ENCODE measurements at regions not wholly inside any gene's neighbourhood (a gene's known extent, or its start where the extent isn't known, plus 50 kb on each side); places are given as distances from the start of the nearest gene placed in this dataset.

DNA sequence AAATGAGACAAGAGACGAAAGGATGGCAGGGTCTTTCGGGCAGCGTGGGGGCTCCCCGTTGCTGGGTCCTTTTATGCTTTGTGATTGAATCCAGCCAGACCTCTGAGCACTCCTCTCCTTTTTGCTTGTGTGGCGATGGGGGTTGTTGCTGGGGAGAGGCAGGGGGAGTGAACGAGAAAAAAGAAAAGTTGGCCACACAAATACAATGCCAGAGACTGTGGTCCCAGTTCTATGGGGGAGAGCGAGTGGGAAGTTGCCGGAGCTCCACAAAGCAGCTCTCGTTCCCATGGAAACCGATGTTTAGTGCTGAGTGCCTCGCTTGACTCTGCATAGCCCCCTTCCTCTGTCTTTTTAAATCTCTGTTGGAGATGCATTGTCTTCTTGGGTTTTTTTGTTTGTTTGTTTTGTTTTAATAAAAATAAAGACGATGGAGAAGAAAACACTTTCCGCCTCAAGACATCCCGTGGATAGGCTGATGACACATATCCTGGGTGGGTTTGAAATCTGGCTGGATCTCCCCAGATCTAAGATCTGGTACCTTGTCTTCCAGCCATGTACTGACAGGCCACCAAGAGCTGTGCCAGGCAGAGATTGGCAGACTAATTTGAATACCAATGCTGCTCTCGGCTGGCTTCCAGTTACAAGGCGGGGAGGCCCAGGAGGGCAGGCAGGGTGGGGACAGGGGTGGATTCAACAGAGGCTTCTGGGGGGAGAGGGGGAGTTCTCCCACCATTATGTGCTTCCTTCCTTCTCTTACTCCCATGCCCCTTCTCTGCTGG lies 529.3 kb downstream of the QKI start:
- TF ChIP-seq, protein P1, sequence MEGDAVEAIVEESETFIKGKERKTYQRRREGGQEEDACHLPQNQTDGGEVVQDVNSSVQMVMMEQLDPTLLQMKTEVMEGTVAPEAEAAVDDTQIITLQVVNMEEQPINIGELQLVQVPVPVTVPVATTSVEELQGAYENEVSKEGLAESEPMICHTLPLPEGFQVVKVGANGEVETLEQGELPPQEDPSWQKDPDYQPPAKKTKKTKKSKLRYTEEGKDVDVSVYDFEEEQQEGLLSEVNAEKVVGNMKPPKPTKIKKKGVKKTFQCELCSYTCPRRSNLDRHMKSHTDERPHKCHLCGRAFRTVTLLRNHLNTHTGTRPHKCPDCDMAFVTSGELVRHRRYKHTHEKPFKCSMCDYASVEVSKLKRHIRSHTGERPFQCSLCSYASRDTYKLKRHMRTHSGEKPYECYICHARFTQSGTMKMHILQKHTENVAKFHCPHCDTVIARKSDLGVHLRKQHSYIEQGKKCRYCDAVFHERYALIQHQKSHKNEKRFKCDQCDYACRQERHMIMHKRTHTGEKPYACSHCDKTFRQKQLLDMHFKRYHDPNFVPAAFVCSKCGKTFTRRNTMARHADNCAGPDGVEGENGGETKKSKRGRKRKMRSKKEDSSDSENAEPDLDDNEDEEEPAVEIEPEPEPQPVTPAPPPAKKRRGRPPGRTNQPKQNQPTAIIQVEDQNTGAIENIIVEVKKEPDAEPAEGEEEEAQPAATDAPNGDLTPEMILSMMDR (IDR thresholded peaks at IDR 0.05): no peak
- TF ChIP-seq POLR2A (IDR thresholded peaks at IDR 0.05): no peak
